SKM-1 (cell line): ENCODE measurements at regions not wholly inside any gene's neighbourhood (a gene's known extent, or its start where the extent isn't known, plus 50 kb on each side); places are given as distances from the start of the nearest gene placed in this dataset.
"Not testable (repeated sequence)": the region's sequence is repeated elsewhere in the genome, so short reads cannot be mapped to it uniquely, and the experiment has no call there.

ENCODE experiments used
- DNase-seq: peaks from one replicate; lab custom pipeline; 2025; ENCODE audit not compliant: unreplicated experiment; lab: John Stamatoyannopoulos, UW

GRCh38 chr4:62771983-62772557 is 1571.9 kb downstream of the ADGRL3 start:
- DNase-seq: no peak

- no peak for DNase-seq
Measured at GRCh38 chr4:62740296-62740695, 1540.2 kb downstream of the ADGRL3 start.

GRCh38 chr4:62717154-62717553 is 1517.0 kb downstream of the ADGRL3 start:
- DNase-seq: no peak

GRCh38 chr4:62711575-62711974 is 1511.4 kb downstream of the ADGRL3 start:
- DNase-seq: no peak

GRCh38 chr4:62709618-62710252 is 1509.6 kb downstream of the ADGRL3 start:
- DNase-seq: no peak

GRCh38 chr4:62706423-62706822 is 1506.3 kb downstream of the ADGRL3 start:
- no peak for DNase-seq

- DNase-seq: no peak
Measured at GRCh38 chr4:62683799-62684566, 1483.9 kb downstream of the ADGRL3 start.

GRCh38 chr4:62676962-62677361 is 1476.8 kb downstream of the ADGRL3 start:
- DNase-seq: no peak

GRCh38 chr4:62670514-62670913 is 1470.4 kb downstream of the ADGRL3 start:
- no peak for DNase-seq

GRCh38 chr4:62661821-62662220 is 1461.7 kb downstream of the ADGRL3 start:
- DNase-seq: no peak

GRCh38 chr4:62656006-62656405 is 1455.9 kb downstream of the ADGRL3 start:
- no peak for DNase-seq

GRCh38 chr4:62644372-62644771 is 1444.2 kb downstream of the ADGRL3 start:
- DNase-seq: peak; percentile 36

- DNase-seq: no peak
Measured at GRCh38 chr4:62640296-62640695, 1440.2 kb downstream of the ADGRL3 start.

GRCh38 chr4:62627671-62628070 is 1427.5 kb downstream of the ADGRL3 start:
- no peak for DNase-seq

GRCh38 chr4:62627141-62627540 is 1427.0 kb downstream of the ADGRL3 start:
- DNase-seq: no peak

- DNase-seq: peak; percentile 82
Measured at GRCh38 chr4:62622089-62622488, 1422.0 kb downstream of the ADGRL3 start.

GRCh38 chr4:62619971-62620370 is 1419.8 kb downstream of the ADGRL3 start:
- DNase-seq: no peak

GRCh38 chr4:62618042-62618441 is 1417.9 kb downstream of the ADGRL3 start:
- DNase-seq: no peak

GRCh38 chr4:62601737-62602136 is 1401.6 kb downstream of the ADGRL3 start:
- no peak for DNase-seq

GRCh38 chr4:62595265-62595664 is 1395.1 kb downstream of the ADGRL3 start:
- not testable (repeated sequence) for DNase-seq

- no peak for DNase-seq
Measured at GRCh38 chr4:62591756-62592155, 1391.6 kb downstream of the ADGRL3 start.

GRCh38 chr4:62588671-62589070 is 1388.5 kb downstream of the ADGRL3 start:
- no peak for DNase-seq
